CMK (cell line): ENCODE measurements at regions not wholly inside any gene's neighbourhood (a gene's known extent, or its start where the extent isn't known, plus 50 kb on each side); places are given as distances from the start of the nearest gene placed in this dataset.
"Not testable (repeated sequence)": the region's sequence is repeated elsewhere in the genome, so short reads cannot be mapped to it uniquely, and the experiment has no call there.

ENCODE experiments used
- DNase-seq: peaks from one replicate; pipeline ENCODE4 v3.0.0-alpha.2; 2010; ENCODE audit warnings: low read depth

DNA sequence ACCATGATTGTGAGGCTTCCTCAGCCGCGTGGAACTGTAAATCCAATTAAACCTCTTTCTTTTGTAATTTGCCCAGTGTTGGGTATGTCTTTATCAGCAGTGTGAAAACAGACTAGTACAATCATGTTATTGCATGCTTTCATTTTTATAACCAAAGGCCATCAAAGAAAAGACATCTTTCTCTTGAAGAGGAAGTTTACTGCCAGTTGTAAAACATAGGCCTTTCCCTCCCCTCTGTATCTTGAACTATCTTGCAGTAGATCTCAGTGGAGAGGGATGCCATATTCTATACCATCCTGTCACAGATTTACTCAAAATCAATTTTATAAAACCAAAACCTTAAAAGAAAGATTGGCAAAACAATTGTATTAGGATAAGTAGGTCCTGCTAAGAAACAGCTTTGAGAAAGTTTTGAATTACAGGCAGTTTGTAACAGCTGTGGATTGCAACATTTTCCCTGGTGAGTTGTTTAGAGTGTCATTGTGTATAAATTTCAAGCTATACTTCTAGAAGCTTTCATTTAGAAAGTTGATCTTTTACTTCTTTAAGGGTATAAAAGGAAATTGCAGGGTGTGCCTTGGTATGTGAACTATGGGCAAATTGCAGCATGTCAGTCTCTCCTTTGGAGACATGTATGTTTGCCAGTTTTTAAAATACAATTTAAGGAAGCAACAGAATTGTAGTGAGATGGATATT is 128.0 kb downstream of the ATP23 start:
- DNase-seq, result no peak

- DNase-seq, result no peak
Observed at GRCh38 chr12:58071994-58072393, 130.6 kb downstream of the ATP23 start.

- DNase-seq, result no peak
Observed at GRCh38 chr12:58074259-58074658, 132.9 kb downstream of the ATP23 start.

DNA sequence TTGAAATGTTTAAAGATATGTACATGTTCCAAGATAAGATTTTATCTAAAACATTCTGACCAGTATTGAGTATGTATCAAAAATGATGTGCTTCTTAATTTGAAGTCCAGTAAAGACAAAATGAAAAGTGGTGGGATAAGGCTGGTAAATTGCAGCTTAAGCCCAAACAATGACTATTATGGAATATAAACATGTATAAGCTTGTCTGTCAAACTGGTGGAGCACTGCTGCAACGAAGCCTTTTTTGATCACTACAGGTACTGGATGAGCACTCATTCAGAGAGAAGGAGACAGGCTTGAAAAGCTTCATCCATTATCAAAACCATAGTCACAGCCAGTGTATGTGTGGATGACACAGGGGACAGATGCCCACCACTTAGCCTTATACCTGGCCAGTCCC is 138.4 kb downstream of the ATP23 start:
- no peak for DNase-seq

- DNase-seq, result no peak
Observed at GRCh38 chr12:58081488-58081887, 140.1 kb downstream of the ATP23 start.

DNA sequence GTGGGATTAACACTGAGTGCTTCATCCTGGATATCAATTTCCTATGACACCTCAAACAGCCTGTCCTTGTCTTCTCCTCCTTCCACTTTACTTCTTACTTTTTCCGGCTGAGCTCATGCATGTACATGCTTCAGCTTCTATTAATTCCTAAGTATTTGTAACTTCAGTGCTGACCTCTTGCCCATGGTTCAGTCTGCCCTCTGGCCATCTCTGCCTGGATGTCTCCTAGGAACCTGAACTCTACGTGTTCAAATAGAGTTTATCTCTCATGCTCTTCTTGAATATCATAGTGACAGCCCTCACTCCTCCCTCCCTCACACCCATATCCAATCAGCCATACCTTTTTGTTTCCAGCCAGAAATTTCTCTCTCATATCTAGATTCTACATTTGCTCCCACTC is 141.6 kb downstream of the ATP23 start:
- no peak for DNase-seq

GRCh38 chr12:58086006-58086405 is 144.6 kb downstream of the ATP23 start:
- DNase-seq, result no peak

DNA sequence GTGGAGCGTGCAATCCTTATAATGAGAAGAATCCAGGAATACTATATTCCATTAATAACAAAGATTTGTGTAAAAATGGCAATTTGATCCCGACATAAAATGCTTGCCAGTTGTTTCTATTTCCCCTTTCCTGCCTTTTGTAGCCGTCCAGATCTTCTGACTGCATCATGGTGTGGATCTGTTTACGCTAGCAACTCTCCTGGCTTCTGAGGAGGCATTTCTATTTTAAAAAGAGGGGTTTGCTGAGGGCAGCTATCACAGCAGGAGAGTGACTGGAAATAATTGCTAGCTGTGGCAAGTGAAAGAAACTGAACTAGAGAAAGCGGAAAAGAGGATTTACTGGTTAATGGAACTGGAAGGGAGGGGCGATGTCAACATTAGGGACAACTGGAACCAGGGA is 145.6 kb downstream of the ATP23 start:
- no peak for DNase-seq

GRCh38 chr12:58087423-58088127 is 146.2 kb downstream of the ATP23 start:
- DNase-seq, result no peak

DNA sequence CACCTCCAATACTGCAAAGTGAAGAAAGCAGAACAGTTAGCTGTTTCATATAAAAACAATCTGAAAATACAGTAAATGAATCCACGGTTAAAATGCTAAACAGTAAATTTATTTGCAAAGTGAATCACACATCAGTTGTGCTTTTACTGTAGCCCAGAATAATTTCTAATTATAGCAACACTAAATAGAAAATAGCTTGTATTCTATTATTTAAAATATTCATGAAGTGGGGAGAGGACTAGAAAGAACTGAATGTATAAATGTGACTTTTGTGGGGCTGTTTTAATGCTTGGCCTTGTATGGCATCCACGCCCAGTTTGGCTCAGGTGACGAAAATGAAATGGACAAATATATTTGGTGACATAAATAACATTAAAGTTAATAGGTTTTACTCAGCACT is 148.2 kb downstream of the ATP23 start:
- no peak for DNase-seq

DNA sequence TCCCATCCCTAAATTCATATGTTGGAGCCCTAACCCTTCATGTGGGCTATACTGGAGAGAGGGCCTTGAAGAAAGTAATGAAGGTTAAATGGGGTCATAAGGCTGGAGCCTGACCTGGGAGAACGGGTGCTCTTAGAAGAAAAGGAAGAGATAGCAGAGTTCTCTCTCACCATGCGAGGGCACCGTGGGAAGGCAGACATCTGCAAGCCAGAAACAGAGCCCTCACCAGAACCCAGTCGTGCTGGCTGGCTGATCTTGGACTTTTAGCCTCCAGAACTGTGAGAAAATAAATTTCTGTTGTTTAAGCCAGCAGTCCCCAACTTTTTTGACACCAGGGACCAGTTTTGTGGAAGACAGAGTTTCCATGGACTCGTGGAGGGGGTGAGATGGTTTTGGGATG is 149.3 kb downstream of the ATP23 start:
- DNase-seq, result no peak

DNA sequence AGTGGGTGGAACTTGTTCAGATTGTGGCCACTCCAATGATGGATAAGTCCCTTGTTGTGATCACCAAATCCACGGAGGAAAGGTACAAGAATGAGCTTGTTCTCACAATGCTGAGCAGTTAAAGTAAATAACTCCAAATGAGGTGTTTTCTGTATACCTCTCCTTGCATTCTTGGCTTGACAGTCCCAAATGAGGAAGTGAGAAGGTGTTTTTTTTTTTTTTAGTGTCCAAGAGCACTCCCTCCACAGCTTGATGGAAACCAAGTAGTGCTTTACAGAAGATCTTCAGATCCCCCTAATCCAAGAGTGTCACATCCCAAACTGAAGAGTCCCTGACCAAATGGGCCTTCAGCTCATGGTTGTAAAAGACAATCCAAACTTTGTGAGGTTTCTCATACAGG is 153.6 kb downstream of the ATP23 start:
- DNase-seq, result no peak

GRCh38 chr12:58097741-58098140 is 156.4 kb downstream of the ATP23 start:
- DNase-seq, result no peak

GRCh38 chr12:58099476-58099875 is 158.1 kb downstream of the ATP23 start:
- DNase-seq, result no peak

- no peak for DNase-seq
Observed at GRCh38 chr12:58104351-58104755, 163.0 kb downstream of the ATP23 start.

DNA sequence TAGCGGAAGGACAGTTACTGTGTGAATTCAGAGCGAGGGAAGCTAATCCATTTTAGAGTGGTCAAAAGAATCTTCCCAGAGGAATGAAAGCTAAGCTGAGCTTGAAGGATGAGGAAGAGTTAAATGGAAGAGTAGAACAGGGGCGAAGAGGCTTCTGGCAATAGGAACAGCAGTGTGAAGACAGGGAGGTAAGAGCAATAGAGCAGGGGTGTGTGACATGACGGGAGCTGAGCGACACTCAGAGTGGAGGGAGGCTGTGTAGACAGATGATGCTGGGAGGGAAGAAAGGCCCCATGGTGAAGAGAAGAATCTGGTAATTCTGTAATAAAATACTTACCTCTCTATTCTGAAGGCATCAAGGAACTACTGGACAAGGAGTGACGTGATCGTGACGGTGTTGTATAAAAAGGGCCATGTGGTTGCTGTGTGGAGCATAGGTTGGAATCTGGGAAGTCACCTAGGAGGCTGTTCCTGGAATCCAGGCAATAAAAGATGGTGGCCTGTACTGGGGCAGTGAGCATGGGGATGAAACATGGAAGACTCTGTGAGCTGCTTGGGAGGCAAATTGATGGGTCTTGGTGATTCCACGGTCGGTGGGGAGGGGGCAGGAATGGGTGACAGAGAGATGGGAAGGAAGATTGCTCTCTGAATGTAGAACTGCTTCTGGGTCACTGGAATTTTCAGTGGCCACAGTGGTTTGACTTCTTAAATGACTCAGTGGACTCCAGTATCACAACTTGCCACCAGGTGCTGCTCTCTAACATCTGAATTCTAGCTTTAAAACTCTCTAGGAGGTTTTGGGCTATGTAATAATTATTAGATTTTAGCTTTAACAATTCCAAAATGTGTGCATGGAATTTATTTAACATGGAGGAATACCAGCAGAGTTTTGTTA is 164.1 kb downstream of the ATP23 start:
- DNase-seq, result no peak

DNA sequence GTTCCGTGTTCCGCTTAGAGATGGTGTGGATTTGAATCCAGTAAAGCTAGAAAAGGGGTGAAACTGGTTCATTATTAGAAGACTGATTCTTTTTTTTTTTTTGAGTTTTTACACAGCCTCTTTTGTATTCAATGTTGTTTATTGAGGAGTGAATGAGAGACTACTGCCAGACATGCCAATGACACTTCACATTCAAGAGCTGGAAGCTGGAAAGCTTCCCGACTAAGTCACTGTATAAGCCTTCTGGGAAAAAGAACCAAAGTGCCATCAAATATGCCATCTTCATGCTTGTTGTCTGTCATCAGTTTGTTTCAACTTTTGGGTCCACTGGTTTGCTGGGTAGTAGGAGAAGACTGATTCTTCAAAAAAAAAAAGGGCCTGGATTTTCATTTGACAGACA is 164.8 kb downstream of the ATP23 start:
- no peak for DNase-seq

GRCh38 chr12:58117201-58117600 is 175.8 kb downstream of the ATP23 start:
- no peak for DNase-seq

DNA sequence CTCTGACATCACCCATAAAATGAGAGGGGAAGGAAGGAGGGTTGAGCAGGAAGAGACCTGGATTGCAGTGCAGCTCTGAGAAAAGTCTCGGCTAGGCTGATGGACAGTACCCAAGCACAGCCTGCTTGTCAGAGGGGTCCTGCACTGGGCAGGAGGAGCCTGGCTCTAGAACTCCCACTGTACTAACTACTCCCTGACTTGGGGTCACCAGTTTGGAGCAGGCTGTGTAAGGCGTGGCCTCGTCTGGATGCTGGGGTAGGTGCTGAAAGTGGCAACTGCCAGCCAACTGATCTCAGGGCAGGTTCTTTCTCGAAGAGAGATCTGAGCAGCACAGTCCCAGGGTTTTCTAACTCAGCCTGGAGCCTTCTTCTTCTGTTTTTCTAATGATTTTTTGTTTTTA is 176.3 kb downstream of the ATP23 start:
- DNase-seq, result no peak

- not testable (repeated sequence) for DNase-seq
Observed at GRCh38 chr12:58125761-58126160, 184.4 kb downstream of the ATP23 start.

- DNase-seq, result no peak
Observed at GRCh38 chr12:58131986-58132755, 190.8 kb downstream of the ATP23 start.

DNA sequence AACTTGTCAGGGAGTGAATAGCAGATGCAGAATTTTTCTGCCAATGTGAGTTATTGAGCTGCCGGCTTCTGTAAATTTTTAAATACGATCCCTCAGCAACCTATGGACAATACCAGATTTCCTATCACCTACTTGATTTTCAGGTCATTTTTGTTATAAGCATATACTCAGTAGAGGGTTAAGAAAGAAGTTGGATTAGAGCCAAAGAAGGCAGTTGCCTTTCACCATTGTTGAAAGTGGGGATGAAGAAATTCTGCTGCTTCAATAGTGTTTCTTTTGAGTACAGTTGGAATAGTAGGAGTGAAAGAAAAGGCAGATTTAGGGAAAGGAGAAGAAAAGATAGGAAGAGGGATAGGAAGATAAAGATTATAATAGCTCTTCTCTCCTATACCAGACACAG is 197.1 kb downstream of the ATP23 start:
- DNase-seq, result no peak
